Mucosa of descending colon (tissue), 3 donors: ENCODE measurements at regions not wholly inside any gene's neighbourhood (a gene's known extent, or its start where the extent isn't known, plus 50 kb on each side); places are given as distances from the start of the nearest gene placed in this dataset.

Experiments
- ATAC-seq: fragments of 200-7000 bp; cut with Tn5 transposase; one replicate; pipeline ENCODE4 v1.9.1; 2020; ENCODE audit warnings: mild to moderate bottlenecking, moderate library complexity
- DNase-seq, 3 donors: peaks; one replicate each; pipeline ENCODE4 v3.0.0-alpha.2; 2020
- H3K36me3 ChIP-seq: fragments of 200-600 bp; one replicate; pipeline ENCODE4 v1.8.0; 2021; ENCODE audit warnings: low read depth, mild to moderate bottlenecking
- H3K4me1 ChIP-seq: fragments of 200-600 bp; one replicate; pipeline ENCODE4 v1.8.0; 2021; ENCODE audit warnings: low read depth, mild to moderate bottlenecking
- H3K4me3 ChIP-seq: fragments of 200-600 bp; one replicate; pipeline ENCODE4 v1.8.0; 2021; ENCODE audit warnings: mild to moderate bottlenecking
- H3K9me3 ChIP-seq: fragments of 200-600 bp; one replicate; pipeline ENCODE4 v1.8.0; 2021; ENCODE audit warnings: mild to moderate bottlenecking
- CTCF ChIP-seq: fragments of 200-600 bp; IDR thresholded peaks from one replicate; pipeline ENCODE4 v1.8.0; 2022; ENCODE audit warnings: antibody characterized with exemption, mild to moderate bottlenecking
- intact Hi-C, 2 donors: fragments of 100-400 bp; cut with DNase I in 1 of 2; cut with micrococcal nuclease in 1 of 2; formaldehyde crosslinking; loops; one replicate each; pipeline versions ENCODE4 v1.11.0 to v1.11.1; 2022; cut with DNase I, micrococcal nuclease
- donor health status: DM: no; HTN: no; CAD: no; lungs with moderate emphysema.
- donor health status: DM: no; HTN: no; CAD: no.
- donor health status: DM: no; HTN: yes; CAD: no.

DNA sequence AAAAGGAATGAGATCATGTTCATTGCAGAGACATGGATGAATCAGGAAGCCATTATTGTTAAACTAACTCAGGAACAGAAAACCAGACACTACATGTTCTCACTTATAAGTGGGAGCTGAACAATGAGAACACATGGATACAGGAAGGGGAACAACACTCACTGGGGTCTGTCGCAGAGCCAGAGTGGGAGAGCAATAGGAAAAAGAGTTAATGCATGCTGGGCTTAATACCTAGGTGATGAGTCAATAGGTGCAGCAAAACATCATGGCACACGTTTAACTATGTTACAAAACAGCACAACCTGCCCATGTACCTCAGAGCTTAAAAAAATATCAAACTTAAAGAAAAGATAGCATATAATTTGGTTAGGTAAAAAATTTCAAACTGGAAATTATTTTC, 281.4 kb downstream of the PABPC4L start:
- no peak for TF ChIP-seq CTCF
- DNase-seq: no peak
- ATAC-seq: no peak
- Histone ChIP-seq H3K4me3 (no peak overlapping the region), H3K36me3 (no peaks in the 10 kb centered on the region), H3K4me1 (no peaks in the 10 kb centered on the region), H3K9me3 (no peaks in the 10 kb centered on the region)
- intact Hi-C loops: no loop called here

DNA sequence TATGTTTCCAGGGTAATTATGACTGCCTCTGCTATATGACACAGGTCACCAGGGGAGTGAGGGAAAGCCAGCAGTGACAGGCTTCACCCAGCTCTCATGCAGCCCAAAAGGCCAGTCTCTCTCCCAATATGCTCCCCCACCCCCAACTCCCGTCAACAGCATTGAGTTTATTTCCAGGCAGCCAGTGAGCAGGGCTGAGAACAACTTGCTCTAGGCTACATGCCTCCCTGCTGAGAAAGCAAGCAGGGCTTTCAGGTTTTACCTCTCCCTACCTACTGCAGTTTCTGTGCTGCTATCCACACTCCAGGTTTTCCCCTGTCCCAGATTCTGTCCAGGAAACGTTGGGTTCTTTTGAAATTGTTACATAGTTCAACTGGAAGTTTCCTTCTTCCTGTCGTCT, 291.4 kb downstream of the PABPC4L start:
- no peak for TF ChIP-seq CTCF
- Histone ChIP-seq H3K4me3 (no peak overlapping the region), H3K9me3 (no peaks in the 10 kb centered on the region), H3K4me1 (no peaks in the 10 kb centered on the region), H3K36me3 (no peaks in the 10 kb centered on the region)
- no peak for DNase-seq
- intact Hi-C loops: no loop called here
- ATAC-seq: no peak

GRCh38 chr4:133903029-133903428, 298.6 kb downstream of the PABPC4L start:
- no peak for DNase-seq

GRCh38 chr4:133891011-133891410, 310.6 kb downstream of the PABPC4L start:
- ATAC-seq: no peak

More at GRCh38 chr4:133903029-133903428, 298.6 kb downstream of the PABPC4L start:
- no peak for ATAC-seq
- TF ChIP-seq CTCF: no peak
- H3K9me3 ChIP-seq: no peaks in the 10 kb centered on the region
- no peak overlapping the region for H3K4me3 ChIP-seq
- intact Hi-C loops: no loop called here
- no peaks in the 10 kb centered on the region for H3K4me1 ChIP-seq
- no peaks in the 10 kb centered on the region for H3K36me3 ChIP-seq

GRCh38 chr4:133887723-133888122, 313.9 kb downstream of the PABPC4L start:
- no peaks in the 10 kb centered on the region for H3K4me1 ChIP-seq
- no peak for TF ChIP-seq CTCF
- no peaks in the 10 kb centered on the region for H3K36me3 ChIP-seq
- DNase-seq (no peak), ATAC-seq (no peak)
- no peaks in the 10 kb centered on the region for H3K9me3 ChIP-seq
- no peak overlapping the region for H3K4me3 ChIP-seq
- intact Hi-C loops: no loop called here

More at GRCh38 chr4:133891011-133891410, 310.6 kb downstream of the PABPC4L start:
- no peak for DNase-seq
- Histone ChIP-seq H3K4me1 (no peaks in the 10 kb centered on the region), H3K9me3 (no peaks in the 10 kb centered on the region), H3K4me3 (no peak overlapping the region), H3K36me3 (no peaks in the 10 kb centered on the region)
- no peak for TF ChIP-seq CTCF
- intact Hi-C loops: no loop called here

DNA sequence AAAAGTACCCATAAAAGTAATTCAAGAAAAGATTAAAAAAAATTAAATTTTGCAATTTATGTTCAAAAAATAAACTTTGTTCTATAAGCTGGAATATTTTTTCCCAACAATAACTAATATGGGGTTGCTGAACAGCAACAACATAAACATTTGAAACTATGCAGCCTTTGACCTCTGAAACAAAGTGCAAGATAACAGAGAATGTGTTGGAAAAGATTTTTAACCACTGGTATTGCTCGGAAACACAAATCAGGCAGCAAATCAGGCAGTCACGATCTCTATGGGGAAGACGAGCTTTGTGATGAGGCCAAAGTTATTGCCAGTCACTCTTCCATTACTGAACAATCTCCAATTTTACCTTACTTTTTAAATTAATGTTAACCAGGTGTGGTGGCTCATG, 332.1 kb downstream of the PABPC4L start:
- no peaks in the 10 kb centered on the region for H3K4me1 ChIP-seq
- H3K36me3 ChIP-seq: no peaks in the 10 kb centered on the region
- no peak for ATAC-seq
- no peak for TF ChIP-seq CTCF
- no peaks in the 10 kb centered on the region for H3K9me3 ChIP-seq
- intact Hi-C loops: no loop called here
- no peak for DNase-seq
- no peak overlapping the region for H3K4me3 ChIP-seq
